ENCODE measurements at regions not wholly inside any gene's neighbourhood (a gene's known extent, or its start where the extent isn't known, plus 50 kb on each side); places are given as distances from the start of the nearest gene placed in this dataset.

GRCh38 chr14:98175881-98176280, 1096.1 kb downstream of the BCL11B start:
- Mint-ChIP-seq H3K4me3 (peak overlapping the region; percentile 23), H3K4me1 (ENCODE audit: low read depth in 2 of 2) (peaks cover 42 to 47% of the 10 kb centered on the region in 2 donors)

GRCh38 chr14:98176892-98177291, 1095.1 kb downstream of the BCL11B start:
- Mint-ChIP-seq H3K4me3 (peak overlapping the region; percentile 60), H3K9me3 (no peaks in the 10 kb centered on the region), H3K27me3 (no peaks in the 10 kb centered on the region), H3K27ac (peak overlapping the region; percentile 86 to 94), H3K4me1 (ENCODE audit: low read depth in 2 of 2) (peaks cover 44 to 50% of the 10 kb centered on the region in 2 donors), H3K36me3 (no peaks in the 10 kb centered on the region)
- ATAC-seq (no peak), DNase-seq (ENCODE audit: low spot score) (no peak)

More at GRCh38 chr14:98175881-98176280, 1096.1 kb downstream of the BCL11B start:
- no peak for DNase-seq (ENCODE audit: low spot score)
- H3K27me3 Mint-ChIP-seq: no peaks in the 10 kb centered on the region
- peak overlapping the region; percentile 86 to 94 for H3K27ac Mint-ChIP-seq
- no peak for ATAC-seq
- H3K9me3 Mint-ChIP-seq: no peaks in the 10 kb centered on the region
- no peaks in the 10 kb centered on the region for H3K36me3 Mint-ChIP-seq

- H3K4me1 Mint-ChIP-seq (ENCODE audit: low read depth in 2 of 2): peaks cover 49 to 56% of the 10 kb centered on the region in 2 donors
- DNase-seq (ENCODE audit: low spot score): no peak
- H3K4me3 Mint-ChIP-seq: peak overlapping the region; percentile 60
- H3K27ac Mint-ChIP-seq: peak overlapping the region; percentile 86 to 94
- ATAC-seq: peak; percentile 70 to 71
- no peaks in the 10 kb centered on the region for H3K9me3 Mint-ChIP-seq
- H3K27me3 Mint-ChIP-seq: no peaks in the 10 kb centered on the region
- no peaks in the 10 kb centered on the region for H3K36me3 Mint-ChIP-seq
These were observed 1094.4 kb downstream of the BCL11B start for GRCh38 chr14:98177551-98177950.

GRCh38 chr14:98181241-98181640, 1090.8 kb downstream of the BCL11B start:
- Mint-ChIP-seq H3K4me1 (ENCODE audit: low read depth in 2 of 2) (peaks cover 55 to 63% of the 10 kb centered on the region in 2 donors), H3K4me3 (peak overlapping the region; percentile 1), H3K36me3 (no peaks in the 10 kb centered on the region), H3K9me3 (peaks cover 3% of the 10 kb centered on the region), H3K27me3 (no peaks in the 10 kb centered on the region), H3K27ac (peak overlapping the region; percentile 97 to 98)
- no peak for ATAC-seq
- no peak for DNase-seq (ENCODE audit: low spot score)

GRCh38 chr14:98181768-98182167, 1090.2 kb downstream of the BCL11B start:
- Mint-ChIP-seq H3K4me3 (no peak overlapping the region), H3K27ac (peak overlapping the region; percentile 97 to 98), H3K27me3 (no peaks in the 10 kb centered on the region), H3K36me3 (no peaks in the 10 kb centered on the region), H3K9me3 (peaks cover 3% of the 10 kb centered on the region), H3K4me1 (ENCODE audit: low read depth in 2 of 2) (peaks cover 50 to 60% of the 10 kb centered on the region in 2 donors)
- no peak for DNase-seq (ENCODE audit: low spot score)
- no peak for ATAC-seq

- Mint-ChIP-seq H3K4me3 (peak overlapping the region; percentile 43), H3K9me3 (peaks cover 3% of the 10 kb centered on the region), H3K27me3 (no peaks in the 10 kb centered on the region), H3K36me3 (no peaks in the 10 kb centered on the region), H3K4me1 (ENCODE audit: low read depth in 2 of 2) (peaks cover 50 to 60% of the 10 kb centered on the region in 2 donors), H3K27ac (peak overlapping the region; percentile 97 to 98)
- ATAC-seq (peak; percentile 81 to 91), DNase-seq (ENCODE audit: low spot score) (no peak)
These were observed 1089.5 kb downstream of the BCL11B start for GRCh38 chr14:98182393-98183055.

- no peak for ATAC-seq
These were observed 1088.4 kb downstream of the BCL11B start for GRCh38 chr14:98183556-98183955.

GRCh38 chr14:98184457-98184856, 1087.5 kb downstream of the BCL11B start:
- DNase-seq (ENCODE audit: low spot score) (no peak), ATAC-seq (no peak)
- peaks cover 61 to 72% of the 10 kb centered on the region in 2 donors for H3K4me1 Mint-ChIP-seq (ENCODE audit: low read depth in 2 of 2)
- peaks cover 3% of the 10 kb centered on the region for H3K9me3 Mint-ChIP-seq
- peak overlapping the region; percentile 97 to 98 for H3K27ac Mint-ChIP-seq
- peak overlapping the region; percentile 24 for H3K4me3 Mint-ChIP-seq
- peaks cover 6% of the 10 kb centered on the region for H3K36me3 Mint-ChIP-seq
- H3K27me3 Mint-ChIP-seq: no peaks in the 10 kb centered on the region

More at GRCh38 chr14:98183556-98183955, 1088.4 kb downstream of the BCL11B start:
- Mint-ChIP-seq H3K36me3 (no peaks in the 10 kb centered on the region), H3K27me3 (no peaks in the 10 kb centered on the region), H3K9me3 (peaks cover 3% of the 10 kb centered on the region), H3K4me1 (ENCODE audit: low read depth in 2 of 2) (peaks cover 53 to 63% of the 10 kb centered on the region in 2 donors), H3K27ac (peak overlapping the region; percentile 97 to 98), H3K4me3 (peak overlapping the region; percentile 43)
- DNase-seq (ENCODE audit: low spot score): no peak

GRCh38 chr14:98185036-98185435, 1087.0 kb downstream of the BCL11B start:
- no peak for DNase-seq (ENCODE audit: low spot score)
- H3K36me3 Mint-ChIP-seq: peaks cover 6% of the 10 kb centered on the region
- ATAC-seq: no peak

GRCh38 chr14:98186140-98186539, 1085.9 kb downstream of the BCL11B start:
- no peaks in the 10 kb centered on the region for H3K27me3 Mint-ChIP-seq
- H3K9me3 Mint-ChIP-seq: peaks cover 10% of the 10 kb centered on the region
- H3K27ac Mint-ChIP-seq: peak overlapping the region; percentile 97 to 98
- H3K4me1 Mint-ChIP-seq (ENCODE audit: low read depth in 2 of 2): peaks cover 69 to 84% of the 10 kb centered on the region in 2 donors
- DNase-seq (ENCODE audit: low spot score): no peak
- no peak for ATAC-seq
- H3K36me3 Mint-ChIP-seq: peaks cover 11% of the 10 kb centered on the region
- H3K4me3 Mint-ChIP-seq: no peak overlapping the region

More at GRCh38 chr14:98185036-98185435, 1087.0 kb downstream of the BCL11B start:
- Mint-ChIP-seq H3K27ac (peak overlapping the region; percentile 97 to 98), H3K4me3 (peak overlapping the region; percentile 24), H3K4me1 (ENCODE audit: low read depth in 2 of 2) (peaks cover 66 to 78% of the 10 kb centered on the region in 2 donors), H3K9me3 (peaks cover 3% of the 10 kb centered on the region), H3K27me3 (no peaks in the 10 kb centered on the region)

- peak overlapping the region; percentile 21 for H3K4me3 Mint-ChIP-seq
- no peaks in the 10 kb centered on the region for H3K27me3 Mint-ChIP-seq
- H3K36me3 Mint-ChIP-seq: peaks cover 11% of the 10 kb centered on the region
- H3K4me1 Mint-ChIP-seq (ENCODE audit: low read depth in 2 of 2): peaks cover 65 to 75% of the 10 kb centered on the region in 2 donors
- H3K27ac Mint-ChIP-seq: peak overlapping the region; percentile 97 to 98
- DNase-seq (ENCODE audit: low spot score) (no peak), ATAC-seq (no peak)
- peaks cover 10% of the 10 kb centered on the region for H3K9me3 Mint-ChIP-seq
These were observed 1084.7 kb downstream of the BCL11B start for GRCh38 chr14:98187281-98187680.

- DNase-seq (ENCODE audit: low spot score): no peak
- ATAC-seq: peak; percentile 70 to 73
- H3K4me3 Mint-ChIP-seq: peak overlapping the region; percentile 74
- peaks cover 54 to 58% of the 10 kb centered on the region in 2 donors for H3K4me1 Mint-ChIP-seq (ENCODE audit: low read depth in 2 of 2)
- peak overlapping the region; percentile 97 to 98 for H3K27ac Mint-ChIP-seq
- H3K27me3 Mint-ChIP-seq: no peaks in the 10 kb centered on the region
- peaks cover 7% of the 10 kb centered on the region for H3K9me3 Mint-ChIP-seq
- peaks cover 11% of the 10 kb centered on the region for H3K36me3 Mint-ChIP-seq
These were observed 1082.9 kb downstream of the BCL11B start for GRCh38 chr14:98189062-98189461.

- Mint-ChIP-seq H3K4me1 (ENCODE audit: low read depth in 2 of 2) (peaks cover 54 to 61% of the 10 kb centered on the region in 2 donors), H3K27ac (peak overlapping the region; percentile 97 to 98), H3K4me3 (peak overlapping the region; percentile 74), H3K27me3 (no peaks in the 10 kb centered on the region), H3K9me3 (peaks cover 7% of the 10 kb centered on the region), H3K36me3 (peaks cover 11% of the 10 kb centered on the region)
- ATAC-seq: peak; percentile 66 to 80
- DNase-seq (ENCODE audit: low spot score): no peak
These were observed 1082.5 kb downstream of the BCL11B start for GRCh38 chr14:98189511-98189910.

GRCh38 chr14:98189944-98190343, 1082.1 kb downstream of the BCL11B start:
- peak overlapping the region; percentile 74 for H3K4me3 Mint-ChIP-seq
- H3K4me1 Mint-ChIP-seq (ENCODE audit: low read depth in 2 of 2): peaks cover 52 to 57% of the 10 kb centered on the region in 2 donors
- ATAC-seq: peak; percentile 85
- H3K9me3 Mint-ChIP-seq: peaks cover 7% of the 10 kb centered on the region
- no peaks in the 10 kb centered on the region for H3K27me3 Mint-ChIP-seq
- H3K27ac Mint-ChIP-seq: peak overlapping the region; percentile 97 to 98
- DNase-seq (ENCODE audit: low spot score): no peak
- H3K36me3 Mint-ChIP-seq: peaks cover 11% of the 10 kb centered on the region

Measured in natural killer cell treated with Interleukin-12 subunit alpha and Interleukin-12 subunit beta and Interleukin-15 and Interleukin-18, amount 100 ng/mL, for 72 hours (primary cell).